ENCODE measurements at regions not wholly inside any gene's neighbourhood (a gene's known extent, or its start where the extent isn't known, plus 50 kb on each side); places are given as distances from the start of the nearest gene placed in this dataset.

DNA sequence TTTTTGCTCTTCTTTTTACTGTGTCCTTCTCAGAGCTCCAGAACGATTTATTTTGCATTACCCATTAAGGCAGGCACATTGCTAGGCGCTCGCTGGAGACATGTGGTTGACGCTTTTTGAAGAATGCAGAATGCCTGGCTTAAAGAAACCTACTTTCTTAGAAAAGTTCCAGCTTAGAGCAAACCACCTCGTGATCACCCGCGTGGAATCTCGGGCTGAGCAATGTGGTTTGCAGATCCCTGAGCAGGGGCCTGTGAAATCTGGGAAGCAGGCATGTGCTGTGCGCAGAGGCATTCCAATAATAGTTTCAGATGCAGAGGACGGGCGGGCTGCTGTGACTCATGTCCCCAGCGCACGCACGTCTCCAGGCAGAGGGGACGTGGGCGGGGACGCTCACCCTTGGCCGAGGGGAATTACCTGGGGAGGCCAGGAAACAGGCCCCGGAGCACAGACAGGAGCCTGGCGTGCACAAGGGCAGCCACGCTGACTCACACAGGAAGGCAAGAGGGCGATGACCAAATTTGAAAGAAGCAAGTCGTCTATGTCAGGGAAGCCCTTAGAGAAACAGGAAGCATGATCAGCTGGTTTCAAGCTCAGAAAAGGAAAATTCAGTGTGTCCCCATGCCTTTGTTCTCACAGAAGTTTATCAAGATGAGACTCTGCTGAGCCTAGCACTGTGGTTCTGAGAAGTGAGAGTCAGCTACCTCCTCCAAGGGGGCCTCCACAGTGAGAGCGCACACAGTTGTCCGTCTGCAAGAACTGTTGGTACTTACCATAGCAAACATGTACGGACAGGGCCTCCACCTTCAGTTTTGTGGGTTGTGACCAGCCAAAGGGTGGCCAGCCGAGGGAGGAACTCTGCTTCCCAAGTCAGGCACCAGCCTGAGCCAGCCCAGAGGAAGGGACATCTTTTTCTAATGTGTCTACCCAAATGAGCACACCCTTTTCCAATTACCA lies 218.6 kb downstream of the PIK3R1 start:
- Histone ChIP-seq H3K9me3 (ENCODE audit: control insufficient read depth, insufficient read depth, low read depth, low read length) (no peaks in the 10 kb centered on the region), H3K4me1 (ENCODE audit: control insufficient read depth, insufficient read depth, low read length) (no peaks in the 10 kb centered on the region), H3K27ac (ENCODE audit: extremely low read depth, low read depth, low read length) (no peak overlapping the region), H3K4me3 (ENCODE audit: low read depth, low read length) (no peak overlapping the region), H3K36me3 (ENCODE audit: control insufficient read depth in 2 of 2, insufficient read depth in 1 of 2, low read length in 2 of 2) (no peaks in the 10 kb centered on the region)
- ChIA-PET CTCF (interaction anchor here (0.6 to 0.7 kb wide), 2 partner anchors 72 to 354 kb away, joined by 3 read pairs; no protein-coding TSS in a partner anchor), POLR2A (interaction anchor here (1.0 kb wide), 1 partner anchor 219 kb away, joined by 3 read pairs; the partner anchor contains the start of gene PIK3R1)
- TF ChIP-seq ZNF2 (tag by site-specific recombination; IDR thresholded peaks at IDR 0.05): no peak
- no peak for TF ChIP-seq ELK4 (IDR thresholded peaks at IDR 0.05; ENCODE audit: borderline replicate concordance, low read depth, low read length)
- TF ChIP-seq ZNF174 (tag by site-specific recombination; IDR thresholded peaks at IDR 0.05): no peak
- TF ChIP-seq ZBTB17 (tag by site-specific recombination; IDR thresholded peaks at IDR 0.05): 0 out of 2 replicates have a peak, but pooled peaks have one; percentile 26
- TF ChIP-seq GLIS2 (tag by site-specific recombination; IDR thresholded peaks at IDR 0.05): peak; percentile 63
- TF ChIP-seq INSM2 (tag by site-specific recombination; IDR thresholded peaks at IDR 0.05): peak; percentile 48; the same call in 1 of the 2 replicates
- no peak for TF ChIP-seq YY1 (tag by site-specific recombination; IDR thresholded peaks at IDR 0.05)
- TF ChIP-seq, protein P1, sequence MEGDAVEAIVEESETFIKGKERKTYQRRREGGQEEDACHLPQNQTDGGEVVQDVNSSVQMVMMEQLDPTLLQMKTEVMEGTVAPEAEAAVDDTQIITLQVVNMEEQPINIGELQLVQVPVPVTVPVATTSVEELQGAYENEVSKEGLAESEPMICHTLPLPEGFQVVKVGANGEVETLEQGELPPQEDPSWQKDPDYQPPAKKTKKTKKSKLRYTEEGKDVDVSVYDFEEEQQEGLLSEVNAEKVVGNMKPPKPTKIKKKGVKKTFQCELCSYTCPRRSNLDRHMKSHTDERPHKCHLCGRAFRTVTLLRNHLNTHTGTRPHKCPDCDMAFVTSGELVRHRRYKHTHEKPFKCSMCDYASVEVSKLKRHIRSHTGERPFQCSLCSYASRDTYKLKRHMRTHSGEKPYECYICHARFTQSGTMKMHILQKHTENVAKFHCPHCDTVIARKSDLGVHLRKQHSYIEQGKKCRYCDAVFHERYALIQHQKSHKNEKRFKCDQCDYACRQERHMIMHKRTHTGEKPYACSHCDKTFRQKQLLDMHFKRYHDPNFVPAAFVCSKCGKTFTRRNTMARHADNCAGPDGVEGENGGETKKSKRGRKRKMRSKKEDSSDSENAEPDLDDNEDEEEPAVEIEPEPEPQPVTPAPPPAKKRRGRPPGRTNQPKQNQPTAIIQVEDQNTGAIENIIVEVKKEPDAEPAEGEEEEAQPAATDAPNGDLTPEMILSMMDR (tag by site-specific recombination; IDR thresholded peaks at IDR 0.05): no peak
- TF ChIP-seq, protein P2, sequence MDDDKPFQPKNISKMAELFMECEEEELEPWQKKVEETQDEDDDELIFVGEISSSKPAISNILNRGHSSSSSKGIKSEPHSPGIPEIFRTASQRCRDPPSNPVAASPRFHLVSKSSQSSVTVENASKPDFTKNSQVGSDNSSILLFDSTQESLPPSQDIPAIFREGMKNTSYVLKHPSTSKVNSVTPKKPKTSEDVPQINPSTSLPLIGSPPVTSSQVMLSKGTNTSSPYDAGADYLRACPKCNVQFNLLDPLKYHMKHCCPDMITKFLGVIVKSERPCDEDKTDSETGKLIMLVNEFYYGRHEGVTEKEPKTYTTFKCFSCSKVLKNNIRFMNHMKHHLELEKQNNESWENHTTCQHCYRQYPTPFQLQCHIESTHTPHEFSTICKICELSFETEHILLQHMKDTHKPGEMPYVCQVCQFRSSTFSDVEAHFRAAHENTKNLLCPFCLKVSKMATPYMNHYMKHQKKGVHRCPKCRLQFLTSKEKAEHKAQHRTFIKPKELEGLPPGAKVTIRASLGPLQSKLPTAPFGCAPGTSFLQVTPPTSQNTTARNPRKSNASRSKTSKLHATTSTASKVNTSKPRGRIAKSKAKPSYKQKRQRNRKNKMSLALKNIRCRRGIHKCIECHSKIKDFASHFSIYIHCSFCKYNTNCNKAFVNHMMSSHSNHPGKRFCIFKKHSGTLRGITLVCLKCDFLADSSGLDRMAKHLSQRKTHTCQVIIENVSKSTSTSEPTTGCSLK (tag by site-specific recombination; IDR thresholded peaks at IDR 0.05): no peak
- TF ChIP-seq ZNF580 (tag by site-specific recombination; IDR thresholded peaks at IDR 0.05): no peak
- no peak for TF ChIP-seq TRIM28 (IDR thresholded peaks at IDR 0.05; ENCODE audit: borderline replicate concordance, low read length)
- TF ChIP-seq ZBTB48 (tag by site-specific recombination; IDR thresholded peaks at IDR 0.05): peak; percentile 53
- no peak for TF ChIP-seq ZNF175 (tag by site-specific recombination; IDR thresholded peaks at IDR 0.05)
- no peak for TF ChIP-seq ZNF843 (tag by site-specific recombination; IDR thresholded peaks at IDR 0.05)
- peak; percentile 16; the same call in 1 of the 2 replicates for TF ChIP-seq GLIS1 (tag by site-specific recombination; IDR thresholded peaks at IDR 0.05)
- TF ChIP-seq ZBTB8A (tag by site-specific recombination; IDR thresholded peaks at IDR 0.05): no peak
- no peak for TF ChIP-seq HIC1 (tag by site-specific recombination; IDR thresholded peaks at IDR 0.05)
- no peak for TF ChIP-seq ZNF785 (tag by site-specific recombination; IDR thresholded peaks at IDR 0.05)
- no peak for TF ChIP-seq ZNF776 (tag by site-specific recombination; IDR thresholded peaks at IDR 0.05; ENCODE audit: borderline replicate concordance)
- no peak for TF ChIP-seq ZNF19 (tag by site-specific recombination; IDR thresholded peaks at IDR 0.05; ENCODE audit: low read depth)
- no peak for TF ChIP-seq KLF1 (tag by site-specific recombination; IDR thresholded peaks at IDR 0.05)
- TF ChIP-seq, protein P3, sequence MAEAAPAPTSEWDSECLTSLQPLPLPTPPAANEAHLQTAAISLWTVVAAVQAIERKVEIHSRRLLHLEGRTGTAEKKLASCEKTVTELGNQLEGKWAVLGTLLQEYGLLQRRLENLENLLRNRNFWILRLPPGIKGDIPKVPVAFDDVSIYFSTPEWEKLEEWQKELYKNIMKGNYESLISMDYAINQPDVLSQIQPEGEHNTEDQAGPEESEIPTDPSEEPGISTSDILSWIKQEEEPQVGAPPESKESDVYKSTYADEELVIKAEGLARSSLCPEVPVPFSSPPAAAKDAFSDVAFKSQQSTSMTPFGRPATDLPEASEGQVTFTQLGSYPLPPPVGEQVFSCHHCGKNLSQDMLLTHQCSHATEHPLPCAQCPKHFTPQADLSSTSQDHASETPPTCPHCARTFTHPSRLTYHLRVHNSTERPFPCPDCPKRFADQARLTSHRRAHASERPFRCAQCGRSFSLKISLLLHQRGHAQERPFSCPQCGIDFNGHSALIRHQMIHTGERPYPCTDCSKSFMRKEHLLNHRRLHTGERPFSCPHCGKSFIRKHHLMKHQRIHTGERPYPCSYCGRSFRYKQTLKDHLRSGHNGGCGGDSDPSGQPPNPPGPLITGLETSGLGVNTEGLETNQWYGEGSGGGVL (tag by site-specific recombination; IDR thresholded peaks at IDR 0.05): 0 out of 2 replicates have a peak, but pooled peaks have one; percentile 12
- TF ChIP-seq ZNF623 (tag by site-specific recombination; IDR thresholded peaks at IDR 0.05): no peak
- TF ChIP-seq, protein P4, sequence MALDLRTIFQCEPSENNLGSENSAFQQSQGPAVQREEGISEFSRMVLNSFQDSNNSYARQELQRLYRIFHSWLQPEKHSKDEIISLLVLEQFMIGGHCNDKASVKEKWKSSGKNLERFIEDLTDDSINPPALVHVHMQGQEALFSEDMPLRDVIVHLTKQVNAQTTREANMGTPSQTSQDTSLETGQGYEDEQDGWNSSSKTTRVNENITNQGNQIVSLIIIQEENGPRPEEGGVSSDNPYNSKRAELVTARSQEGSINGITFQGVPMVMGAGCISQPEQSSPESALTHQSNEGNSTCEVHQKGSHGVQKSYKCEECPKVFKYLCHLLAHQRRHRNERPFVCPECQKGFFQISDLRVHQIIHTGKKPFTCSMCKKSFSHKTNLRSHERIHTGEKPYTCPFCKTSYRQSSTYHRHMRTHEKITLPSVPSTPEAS (tag by site-specific recombination; IDR thresholded peaks at IDR 0.05): no peak
